Stimulated activated CD8-positive, alpha-beta memory T cell treated with anti-CD3 and anti-CD28 coated beads, Interleukin-4, amount 100 ng/mL, for 24 hours (primary cell): ENCODE measurements at regions not wholly inside any gene's neighbourhood (a gene's known extent, or its start where the extent isn't known, plus 50 kb on each side); places are given as distances from the start of the nearest gene placed in this dataset.
"Not testable (repeated sequence)": the region's sequence is repeated elsewhere in the genome, so short reads cannot be mapped to it uniquely, and the experiment has no call there.

Experiments
- DNase-seq: peaks from one replicate; pipeline ENCODE4 v3.0.0-alpha.2; 2020; ENCODE audit warnings: low read depth

GRCh38 chr14:105857826-105858675, 331.7 kb downstream of the TMEM121 start:
- DNase-seq = no peak

DNA sequence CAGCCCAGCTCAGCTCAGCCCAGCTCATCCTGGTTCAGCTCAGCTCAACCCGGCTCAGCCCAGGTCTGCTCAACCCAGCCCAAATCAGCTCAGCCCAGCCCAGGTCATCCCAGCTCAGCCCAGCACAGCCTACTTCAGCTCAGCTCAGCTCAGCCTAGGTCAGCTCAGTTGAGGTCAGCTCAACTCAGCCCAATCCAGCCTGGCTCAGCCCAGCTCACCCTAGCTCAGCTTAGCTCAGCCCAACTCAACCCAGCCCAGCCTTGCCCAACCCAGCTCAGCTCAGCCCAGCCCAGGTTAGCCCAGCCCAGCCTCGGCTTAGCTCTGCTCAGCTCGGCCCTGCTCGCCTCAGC, 332.3 kb downstream of the TMEM121 start:
- no peak for DNase-seq

- not testable (repeated sequence) for DNase-seq
Measured at GRCh38 chr14:105859073-105859716, 332.8 kb downstream of the TMEM121 start.

DNA sequence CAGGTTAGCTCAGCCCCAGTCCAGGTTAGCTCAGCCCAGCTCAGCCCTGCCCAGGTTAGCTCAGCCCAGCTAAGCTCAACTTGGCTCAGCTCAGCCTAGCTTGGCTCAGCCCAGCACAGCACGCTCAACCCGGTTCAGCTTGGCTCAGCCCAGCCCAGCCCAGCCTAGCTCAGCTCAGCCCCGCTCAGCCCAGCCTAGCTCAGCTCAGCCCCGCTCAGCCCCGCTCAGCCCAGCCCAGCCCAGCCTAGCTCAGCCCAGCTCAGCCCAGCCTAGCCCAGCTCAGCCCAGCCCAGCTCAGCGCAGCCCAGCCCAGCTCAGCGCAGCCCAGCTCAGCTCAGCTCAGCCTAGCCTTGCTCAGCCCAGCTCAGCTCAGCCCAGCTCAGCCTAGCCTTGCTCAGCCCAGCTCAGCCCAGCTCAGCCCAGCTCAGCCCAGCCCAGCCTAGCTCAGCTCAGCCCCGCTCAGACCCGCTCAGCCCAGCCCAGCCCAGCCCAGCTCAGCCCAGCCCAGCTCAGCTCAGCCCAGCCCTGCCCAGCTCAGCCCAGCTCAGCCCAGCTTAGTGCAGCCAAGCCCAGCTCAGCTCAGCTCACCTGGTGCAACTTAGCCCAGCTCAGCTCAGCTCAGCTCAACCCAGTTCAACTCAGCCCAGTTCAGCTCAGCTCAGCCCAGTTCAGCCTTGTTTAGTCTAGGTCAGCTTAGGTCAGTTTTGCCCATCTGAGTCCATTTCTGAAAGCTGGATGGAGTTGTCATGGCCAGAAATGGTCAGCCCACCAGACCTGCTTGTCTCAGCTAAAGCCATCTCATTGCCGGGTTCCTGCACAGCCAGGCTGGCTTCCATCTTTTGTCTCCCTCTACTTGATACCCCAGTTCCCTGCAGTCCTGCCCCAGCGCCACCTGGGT, 333.6 kb downstream of the TMEM121 start:
- no peak for DNase-seq

GRCh38 chr14:105860615-105861580, 334.5 kb downstream of the TMEM121 start:
- DNase-seq = no peak

GRCh38 chr14:105861985-105862465, 335.6 kb downstream of the TMEM121 start:
- DNase-seq = no peak

DNA sequence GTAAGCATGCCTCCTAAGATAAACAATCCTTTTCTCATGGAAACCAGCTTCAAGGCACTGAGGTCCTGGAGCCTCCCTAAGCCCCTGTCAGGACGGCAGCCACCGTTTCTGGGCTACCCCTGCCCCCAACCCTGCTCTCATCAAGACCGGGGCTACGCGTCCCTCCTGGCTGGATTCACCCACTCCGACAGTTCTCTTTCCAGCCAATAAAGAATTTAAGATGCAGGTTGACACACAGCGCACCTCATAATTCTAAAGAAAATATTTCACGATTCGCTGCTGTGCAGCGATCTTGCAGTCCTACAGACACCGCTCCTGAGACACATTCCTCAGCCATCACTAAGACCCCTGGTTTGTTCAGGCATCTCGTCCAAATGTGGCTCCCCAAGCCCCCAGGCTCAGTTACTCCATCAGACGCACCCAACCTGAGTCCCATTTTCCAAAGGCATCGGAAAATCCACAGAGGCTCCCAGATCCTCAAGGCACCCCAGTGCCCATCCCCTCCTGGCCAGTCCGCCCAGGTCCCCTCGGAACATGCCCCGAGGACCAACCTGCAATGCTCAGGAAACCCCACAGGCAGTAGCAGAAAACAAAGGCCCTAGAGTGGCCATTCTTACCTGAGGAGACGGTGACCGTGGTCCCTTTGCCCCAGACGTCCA, 336.3 kb downstream of the TMEM121 start:
- no peak for DNase-seq

GRCh38 chr14:105863296-105864108, 337.1 kb downstream of the TMEM121 start:
- no peak for DNase-seq

GRCh38 chr14:105864116-105864515, 337.7 kb downstream of the TMEM121 start:
- DNase-seq = no peak

DNA sequence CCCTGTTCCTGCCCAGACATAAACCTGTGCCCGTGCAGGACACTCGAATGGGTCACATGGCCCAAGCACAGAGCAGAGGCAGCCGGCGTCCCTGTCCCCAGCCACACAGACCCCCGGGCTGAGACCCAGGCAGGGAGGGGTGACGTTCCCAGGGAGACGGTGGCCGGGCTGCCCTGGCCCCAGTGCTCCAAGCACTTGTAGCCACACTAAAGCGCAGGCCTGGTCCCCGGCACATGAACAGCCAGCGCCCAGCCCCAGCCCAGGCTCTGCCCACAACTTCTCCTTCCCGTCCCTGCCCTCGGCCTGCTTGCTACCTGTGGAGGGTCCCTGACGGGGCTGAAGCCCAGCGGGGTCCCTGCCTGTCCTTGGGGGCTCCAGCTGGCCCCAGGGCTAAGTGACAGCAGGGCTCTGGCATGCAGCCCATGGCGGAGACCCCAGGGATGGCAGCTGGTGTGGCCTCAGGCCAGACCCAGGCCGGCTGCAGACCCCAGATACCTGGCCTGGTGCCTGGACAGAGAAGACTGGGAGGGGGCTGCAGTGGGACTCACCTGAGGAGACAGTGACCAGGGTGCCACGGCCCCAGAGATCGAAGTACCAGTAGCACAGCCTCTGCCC, 338.4 kb downstream of the TMEM121 start:
- DNase-seq = no peak

DNA sequence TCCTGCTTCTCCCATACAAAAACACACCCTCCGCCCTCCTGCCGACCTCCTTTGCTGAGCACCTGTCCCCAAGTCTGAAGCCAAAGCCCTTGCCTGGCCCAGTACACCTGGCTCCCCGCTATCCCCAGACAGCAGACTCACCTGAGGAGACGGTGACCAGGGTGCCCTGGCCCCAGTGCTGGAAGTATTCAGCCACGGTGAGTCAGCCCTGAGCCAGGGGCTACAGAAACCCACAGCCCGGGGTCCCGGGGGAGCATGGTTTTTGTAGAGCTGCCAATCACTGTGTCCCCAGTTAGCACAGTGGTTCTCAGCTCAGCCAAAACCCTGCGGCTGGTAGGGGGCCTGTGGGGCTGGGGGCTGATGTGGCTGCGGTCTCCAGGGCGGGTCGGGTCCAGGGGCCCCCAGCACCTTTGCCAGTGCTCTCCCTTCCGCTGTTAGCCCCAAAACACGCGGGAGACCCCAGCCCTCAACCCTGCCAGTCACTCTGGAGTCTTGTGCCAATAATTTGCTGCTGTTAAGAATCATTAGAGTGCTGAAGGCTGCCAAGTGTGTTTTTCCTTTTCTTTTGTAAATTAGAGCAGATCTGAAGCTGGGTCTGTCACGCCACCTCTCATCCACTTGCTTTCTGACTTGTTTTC, 339.0 kb downstream of the TMEM121 start:
- no peak for DNase-seq

DNA sequence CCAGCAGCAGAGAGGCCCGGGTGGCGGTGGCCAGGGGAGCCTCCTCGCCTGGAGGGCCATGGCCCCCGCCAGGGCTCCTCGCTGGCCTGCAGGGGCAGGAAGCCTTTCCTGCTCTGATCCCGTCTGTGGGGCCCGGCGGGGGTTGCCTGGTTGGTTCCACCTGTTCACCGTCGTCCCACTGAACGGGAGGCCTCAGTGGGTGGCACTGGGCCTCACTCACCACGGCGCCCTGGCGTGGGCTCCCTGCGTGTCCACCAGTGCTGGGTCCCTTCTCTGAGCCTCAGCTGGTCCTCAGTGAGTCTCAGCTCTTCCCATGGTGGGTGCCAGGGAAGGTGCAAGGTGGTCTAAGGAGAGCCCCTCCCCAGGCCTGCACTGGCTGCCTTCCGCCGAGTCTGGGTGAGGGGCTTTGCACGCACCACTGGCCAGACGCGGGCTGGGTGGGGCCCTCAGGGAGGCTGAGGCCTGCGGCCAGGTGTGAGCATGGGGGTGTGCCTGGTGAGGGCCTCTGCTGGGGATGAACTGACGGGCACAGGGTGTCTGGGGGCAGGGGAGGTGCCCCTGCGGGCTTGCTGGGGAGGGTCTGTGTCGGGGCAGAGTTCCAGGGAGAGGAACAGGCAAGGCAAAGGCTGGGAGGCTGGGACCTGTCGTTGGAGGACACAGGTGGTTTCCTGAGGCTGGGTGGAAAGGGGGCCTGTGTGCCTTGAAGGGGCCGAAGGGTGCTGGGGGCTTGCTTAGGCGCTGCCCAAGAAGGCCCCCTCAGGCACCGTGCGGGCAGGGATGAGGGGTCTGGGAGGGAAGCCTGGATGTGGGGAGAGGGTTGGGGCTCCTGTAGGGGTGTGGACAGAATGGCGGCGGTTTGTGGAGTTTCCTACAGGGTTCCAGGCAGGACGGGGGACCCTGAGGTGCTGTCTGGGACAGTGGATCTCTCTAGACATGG, 339.8 kb downstream of the TMEM121 start:
- DNase-seq = no peak

DNA sequence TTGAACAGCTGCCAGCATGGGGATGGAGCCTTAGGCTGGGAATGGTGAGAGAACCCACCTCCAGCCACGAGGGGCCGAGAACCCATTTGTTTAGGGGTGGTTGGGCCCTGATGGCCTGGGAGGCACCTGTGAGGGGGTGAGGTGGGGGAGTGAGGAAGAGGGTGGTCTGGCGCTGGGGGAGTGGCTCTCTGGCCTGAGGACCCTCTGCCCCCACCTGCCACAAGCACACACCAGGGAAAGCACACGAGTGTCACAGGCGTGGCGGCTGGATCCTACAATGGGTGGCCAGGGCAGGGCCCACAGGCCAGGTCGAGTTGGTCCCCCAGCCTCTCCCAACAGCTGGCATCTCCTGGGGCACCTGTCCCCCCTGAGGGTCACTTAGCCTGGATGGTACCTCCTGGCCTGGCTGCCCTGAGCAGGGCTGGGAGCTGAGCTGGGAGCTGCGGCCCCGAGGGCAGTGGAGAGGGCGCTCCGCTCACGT, 340.5 kb downstream of the TMEM121 start:
- no peak for DNase-seq

GRCh38 chr14:105867961-105868599, 341.7 kb downstream of the TMEM121 start:
- DNase-seq = no peak

GRCh38 chr14:105871590-105871989, 345.2 kb downstream of the TMEM121 start:
- DNase-seq = no peak

DNA sequence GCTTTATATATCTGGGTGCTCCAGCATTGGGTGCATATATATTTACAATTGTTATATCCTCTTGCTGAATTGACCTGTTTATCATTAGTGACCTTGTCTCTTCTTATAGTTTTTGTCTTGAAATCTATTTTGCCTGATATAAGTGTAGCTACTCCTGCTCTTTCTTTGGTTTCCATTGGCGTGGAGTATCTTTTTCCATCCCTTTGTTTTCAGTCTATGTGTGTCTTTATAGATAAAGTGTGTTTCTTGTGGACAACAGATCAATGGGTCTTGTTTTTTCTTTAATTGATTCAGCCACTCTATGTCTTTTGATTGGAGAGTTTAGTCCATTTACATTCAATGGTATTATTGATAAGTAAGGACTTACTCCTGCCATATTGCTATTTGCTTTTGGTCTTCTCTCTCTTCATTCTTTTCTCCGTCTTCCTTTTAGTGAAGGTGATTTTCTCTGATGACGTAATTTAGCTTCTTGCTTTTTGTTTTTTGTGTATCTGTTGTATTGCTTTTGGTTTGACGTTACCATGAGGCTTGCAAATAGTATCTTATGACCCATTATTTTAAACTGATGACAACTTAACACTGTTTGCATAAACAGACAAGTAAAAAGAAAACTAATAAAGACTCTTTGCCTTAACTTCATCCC, 347.6 kb downstream of the TMEM121 start:
- no peak for DNase-seq

DNA sequence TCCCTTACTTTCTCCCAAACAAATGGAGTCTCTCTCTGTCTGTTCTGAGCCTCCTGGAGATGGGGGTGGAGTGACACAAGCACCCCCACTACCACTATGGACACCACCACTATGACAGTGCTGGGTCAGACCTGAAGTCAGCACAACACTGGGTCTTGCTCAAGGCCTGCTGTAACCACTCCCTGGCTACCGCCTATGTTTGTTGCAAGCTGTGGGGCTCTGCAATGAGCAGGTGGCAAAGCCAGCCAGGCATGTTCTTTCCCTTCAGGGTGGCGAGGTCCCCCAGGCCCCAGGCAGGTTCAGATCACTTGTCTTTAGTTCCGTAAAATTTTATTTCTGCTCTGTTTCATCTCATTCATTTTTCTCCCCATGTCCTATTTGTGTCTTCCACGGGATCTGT, 349.8 kb downstream of the TMEM121 start:
- DNase-seq = no peak
